ENCODE measurements at regions not wholly inside any gene's neighbourhood (a gene's known extent, or its start where the extent isn't known, plus 50 kb on each side); places are given as distances from the start of the nearest gene placed in this dataset.

DNA sequence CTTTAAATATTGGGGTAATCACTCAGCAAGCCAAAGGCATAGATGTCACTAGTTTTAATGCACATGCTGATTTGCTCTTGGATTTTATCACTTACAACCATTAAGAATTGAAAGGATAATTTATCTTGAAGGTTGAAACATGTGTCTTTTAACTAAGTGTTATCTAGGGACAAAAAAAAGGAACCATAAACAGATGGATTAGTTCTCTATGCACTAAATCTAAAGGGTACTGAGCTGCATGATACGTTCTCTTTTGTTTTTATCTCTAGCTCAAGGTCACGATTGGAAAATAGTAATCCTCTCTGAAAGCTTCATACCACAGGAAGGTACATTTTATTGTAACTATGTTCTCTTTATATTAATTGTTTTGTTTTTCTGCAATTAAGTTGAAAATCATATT lies 1426.6 kb downstream of the GRIK2 start:
- no peaks in the 10 kb centered on the region for H3K4me1 ChIP-seq (ENCODE audit: control insufficient read depth in 2 of 3, insufficient read depth in 2 of 3, low read depth in 1 of 3, low read length in 3 of 3)
- H3K36me3 ChIP-seq (ENCODE audit: control insufficient read depth in 2 of 3, insufficient read depth in 3 of 3, low read length in 3 of 3), result no peaks in the 10 kb centered on the region
- H3K27me3 ChIP-seq (ENCODE audit: control insufficient read depth, insufficient read depth, low read length), result no peaks in the 10 kb centered on the region
- intact Hi-C loops (cut with DNase I), result no loop called here
- no peak for FAIRE-seq
- H3K27ac ChIP-seq (ENCODE audit: low read depth in 2 of 2, low read length in 2 of 2), result no peak overlapping the region
- H3K9me3 ChIP-seq (ENCODE audit: control insufficient read depth in 2 of 3, insufficient read depth in 1 of 3, low read length in 3 of 3), result no peaks in the 10 kb centered on the region
- no peak overlapping the region for H3K4me3 ChIP-seq (ENCODE audit: low read length in 3 of 3)
- no peak for DNase-seq
- H3K9ac ChIP-seq (ENCODE audit: low read length in 3 of 3), result no peak overlapping the region
- TF ChIP-seq, protein P1, sequence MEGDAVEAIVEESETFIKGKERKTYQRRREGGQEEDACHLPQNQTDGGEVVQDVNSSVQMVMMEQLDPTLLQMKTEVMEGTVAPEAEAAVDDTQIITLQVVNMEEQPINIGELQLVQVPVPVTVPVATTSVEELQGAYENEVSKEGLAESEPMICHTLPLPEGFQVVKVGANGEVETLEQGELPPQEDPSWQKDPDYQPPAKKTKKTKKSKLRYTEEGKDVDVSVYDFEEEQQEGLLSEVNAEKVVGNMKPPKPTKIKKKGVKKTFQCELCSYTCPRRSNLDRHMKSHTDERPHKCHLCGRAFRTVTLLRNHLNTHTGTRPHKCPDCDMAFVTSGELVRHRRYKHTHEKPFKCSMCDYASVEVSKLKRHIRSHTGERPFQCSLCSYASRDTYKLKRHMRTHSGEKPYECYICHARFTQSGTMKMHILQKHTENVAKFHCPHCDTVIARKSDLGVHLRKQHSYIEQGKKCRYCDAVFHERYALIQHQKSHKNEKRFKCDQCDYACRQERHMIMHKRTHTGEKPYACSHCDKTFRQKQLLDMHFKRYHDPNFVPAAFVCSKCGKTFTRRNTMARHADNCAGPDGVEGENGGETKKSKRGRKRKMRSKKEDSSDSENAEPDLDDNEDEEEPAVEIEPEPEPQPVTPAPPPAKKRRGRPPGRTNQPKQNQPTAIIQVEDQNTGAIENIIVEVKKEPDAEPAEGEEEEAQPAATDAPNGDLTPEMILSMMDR (IDR thresholded peaks at IDR 0.05; ENCODE audit: borderline replicate concordance, extremely low read depth, insufficient read depth), result no peak

DNA sequence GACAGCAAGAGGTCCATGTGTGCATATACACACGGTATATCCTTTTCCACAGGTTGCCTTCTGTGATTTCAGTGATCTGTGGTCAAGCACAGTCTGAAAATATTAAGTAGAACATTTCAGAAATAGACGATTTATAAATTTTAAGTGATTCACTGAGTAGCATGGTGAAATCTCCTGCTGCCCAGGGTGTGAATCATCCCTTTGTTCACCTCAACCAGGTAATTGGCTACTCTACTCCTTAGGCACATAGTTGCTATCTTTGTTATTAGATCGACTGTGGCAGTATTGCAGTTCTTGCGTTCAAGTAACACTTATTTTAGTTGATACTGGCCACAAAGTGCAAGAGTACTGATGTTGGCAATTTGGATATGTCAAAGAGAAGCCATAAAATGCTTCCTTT lies 1421.7 kb downstream of the GRIK2 start:
- H3K4me1 ChIP-seq (ENCODE audit: control insufficient read depth in 2 of 3, insufficient read depth in 2 of 3, low read depth in 1 of 3, low read length in 3 of 3), result no peaks in the 10 kb centered on the region
- no peak overlapping the region for H3K27ac ChIP-seq (ENCODE audit: low read depth in 2 of 2, low read length in 2 of 2)
- TF ChIP-seq, protein P1 (IDR thresholded peaks at IDR 0.05; ENCODE audit: borderline replicate concordance, extremely low read depth, insufficient read depth), result no peak
- H3K9ac ChIP-seq (ENCODE audit: low read length in 3 of 3), result no peak overlapping the region
- no peaks in the 10 kb centered on the region for H3K27me3 ChIP-seq (ENCODE audit: control insufficient read depth, insufficient read depth, low read length)
- intact Hi-C loops (cut with DNase I), result no loop called here
- FAIRE-seq, result no peak
- H3K36me3 ChIP-seq (ENCODE audit: control insufficient read depth in 2 of 3, insufficient read depth in 3 of 3, low read length in 3 of 3), result no peaks in the 10 kb centered on the region
- no peak overlapping the region for H3K4me3 ChIP-seq (ENCODE audit: low read length in 3 of 3)
- no peak for DNase-seq
- H3K9me3 ChIP-seq (ENCODE audit: control insufficient read depth in 2 of 3, insufficient read depth in 1 of 3, low read length in 3 of 3), result no peaks in the 10 kb centered on the region

DNA sequence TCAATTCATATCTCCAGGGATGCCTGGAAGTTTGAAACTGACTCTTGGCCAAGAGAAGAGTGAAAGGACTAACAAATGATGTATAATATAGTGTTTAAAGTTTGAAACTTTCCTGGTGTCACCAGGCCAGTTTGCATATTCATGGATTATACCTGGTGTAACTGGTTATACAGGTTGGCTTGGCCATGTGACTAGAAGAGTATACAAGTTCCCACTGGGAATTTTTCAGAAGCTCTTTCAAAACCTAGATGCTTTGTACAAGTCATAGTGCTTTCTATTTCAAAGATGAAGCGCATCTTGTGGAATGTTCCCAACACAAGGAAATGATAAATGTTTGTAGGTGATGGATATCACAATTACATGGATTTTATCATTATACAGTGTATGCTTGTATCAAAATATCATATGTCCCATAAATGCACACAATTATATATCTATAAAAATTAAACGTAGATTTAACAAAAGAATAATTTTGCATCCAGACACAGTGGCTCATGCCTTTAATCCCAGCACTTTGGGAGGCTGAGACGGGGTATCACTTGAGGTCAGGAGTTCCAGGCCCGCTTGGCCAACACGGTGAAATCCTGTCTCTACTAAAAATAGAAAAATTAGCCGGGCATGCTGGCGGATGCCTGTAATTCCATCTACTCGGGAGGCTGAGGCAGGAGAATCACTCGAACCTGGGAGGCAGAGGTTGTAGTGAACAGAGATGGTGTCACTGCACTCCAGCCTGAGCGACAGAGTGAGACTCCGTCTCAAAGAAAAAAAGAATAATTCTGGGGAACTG lies 1420.2 kb downstream of the GRIK2 start:
- Histone ChIP-seq H3K4me1 (ENCODE audit: control insufficient read depth in 2 of 3, insufficient read depth in 2 of 3, low read depth in 1 of 3, low read length in 3 of 3) (no peaks in the 10 kb centered on the region), H3K4me3 (ENCODE audit: low read length in 3 of 3) (no peak overlapping the region), H3K27ac (ENCODE audit: low read depth in 2 of 2, low read length in 2 of 2) (no peak overlapping the region), H3K9me3 (ENCODE audit: control insufficient read depth in 2 of 3, insufficient read depth in 1 of 3, low read length in 3 of 3) (no peaks in the 10 kb centered on the region), H3K36me3 (ENCODE audit: control insufficient read depth in 2 of 3, insufficient read depth in 3 of 3, low read length in 3 of 3) (no peaks in the 10 kb centered on the region), H3K9ac (ENCODE audit: low read length in 3 of 3) (no peak overlapping the region), H3K27me3 (ENCODE audit: control insufficient read depth, insufficient read depth, low read length) (no peaks in the 10 kb centered on the region)
- intact Hi-C loops (cut with DNase I), result no loop called here
- TF ChIP-seq, protein P1 (IDR thresholded peaks at IDR 0.05; ENCODE audit: borderline replicate concordance, extremely low read depth, insufficient read depth), result no peak
- DNase-seq, result peak in 1 of 5 donors; percentile 12
- no peak for FAIRE-seq
